ENCODE measurements at regions not wholly inside any gene's neighbourhood (a gene's known extent, or its start where the extent isn't known, plus 50 kb on each side); places are given as distances from the start of the nearest gene placed in this dataset.

DNA sequence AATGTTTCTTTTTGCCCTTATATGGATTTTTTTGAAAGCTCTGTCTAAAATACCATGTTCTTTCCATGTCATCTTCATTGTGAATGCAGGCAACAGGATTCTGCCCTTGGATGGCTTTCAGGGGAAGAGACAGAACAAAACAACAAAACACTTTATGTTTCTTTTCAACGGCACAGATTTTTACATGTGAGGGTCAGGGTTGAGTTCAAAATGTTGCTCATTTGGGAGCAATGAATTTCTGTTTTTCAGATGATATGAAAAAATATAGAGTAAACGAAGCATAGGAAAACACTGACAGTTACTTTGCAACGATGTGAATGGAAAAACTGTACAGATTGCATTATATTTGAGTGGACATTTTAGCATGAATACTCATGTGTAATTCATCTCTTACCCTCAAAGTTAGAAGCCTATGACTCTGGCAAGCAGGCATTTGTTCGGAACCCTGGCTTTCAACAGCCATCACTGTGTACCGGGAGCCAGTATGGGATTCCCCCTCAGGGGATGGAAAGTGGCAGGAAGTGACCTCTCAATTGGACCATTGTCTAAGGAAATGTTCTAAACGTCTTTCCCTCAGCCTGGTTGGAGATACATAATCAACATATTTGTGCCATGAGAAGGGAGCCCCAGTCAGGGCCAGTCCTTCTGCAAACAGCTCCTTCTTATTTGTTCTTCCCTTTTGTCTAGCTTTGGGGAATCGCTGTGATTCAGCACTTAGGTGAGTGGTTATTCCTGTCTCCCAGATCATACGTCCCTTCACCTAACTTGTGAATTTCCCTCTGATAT is 153.9 kb upstream of the MEF2C start:
- no peak for DNase-seq (ENCODE audit: low read depth in 2 of 2)

DNA sequence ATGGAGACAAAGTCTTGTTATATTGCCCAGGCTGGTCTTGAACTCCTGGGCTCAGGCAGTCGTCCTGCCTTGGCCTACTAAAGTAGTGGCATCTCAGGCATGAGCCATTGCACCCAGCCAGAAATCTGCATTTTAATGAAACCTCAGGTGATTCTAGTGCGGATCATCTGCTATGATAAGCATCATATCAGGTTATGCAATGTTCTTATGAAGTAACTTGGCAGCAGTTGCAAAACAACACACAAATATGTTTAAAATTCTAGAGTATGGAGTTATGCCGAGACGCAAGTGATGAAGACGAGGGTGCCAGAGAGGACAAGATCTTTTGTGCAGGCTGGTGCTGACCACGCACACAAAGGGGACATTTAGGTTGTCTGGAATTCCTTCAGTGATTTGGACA is 153.2 kb upstream of the MEF2C start:
- DNase-seq (ENCODE audit: low read depth in 2 of 2) = no peak

DNA sequence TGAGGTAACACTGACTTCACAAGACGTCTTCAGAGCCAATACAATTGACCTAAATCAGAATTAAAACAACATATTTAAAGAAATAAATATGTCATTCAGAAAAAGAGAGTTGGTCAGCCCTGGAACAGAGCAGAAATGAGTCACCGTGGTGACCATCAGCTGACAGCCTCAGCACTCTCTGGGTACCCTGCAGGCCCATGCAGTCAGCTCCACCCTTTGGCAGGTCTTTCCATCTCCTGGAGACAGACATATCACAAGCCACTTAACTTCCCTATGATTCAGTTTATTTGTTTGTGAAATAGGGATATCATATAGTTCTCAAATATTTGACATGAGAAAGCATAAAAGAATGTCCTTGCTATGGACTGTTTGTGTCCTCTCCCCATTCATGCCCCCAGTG is 151.6 kb upstream of the MEF2C start:
- no peak for DNase-seq (ENCODE audit: low read depth in 2 of 2)

DNA sequence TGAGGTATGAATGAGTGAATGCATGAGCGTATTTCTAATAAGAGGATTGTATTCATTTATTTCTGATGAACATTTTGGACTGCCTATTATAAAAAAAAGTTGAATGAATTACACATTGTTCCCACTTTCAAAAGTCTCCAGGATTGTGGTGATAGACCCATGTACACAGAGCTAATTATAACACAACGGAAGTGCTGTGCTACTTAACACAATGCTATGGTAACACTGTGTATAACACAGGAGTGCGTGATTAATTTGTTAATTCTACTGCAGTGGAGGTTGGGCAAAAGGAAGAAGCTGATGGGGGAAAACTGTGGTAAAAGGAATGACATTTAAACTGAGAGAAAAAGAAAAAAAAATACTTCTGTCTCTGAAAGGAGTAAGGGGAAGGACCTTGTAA is 147.8 kb upstream of the MEF2C start:
- no peak for DNase-seq (ENCODE audit: low read depth in 2 of 2)

DNA sequence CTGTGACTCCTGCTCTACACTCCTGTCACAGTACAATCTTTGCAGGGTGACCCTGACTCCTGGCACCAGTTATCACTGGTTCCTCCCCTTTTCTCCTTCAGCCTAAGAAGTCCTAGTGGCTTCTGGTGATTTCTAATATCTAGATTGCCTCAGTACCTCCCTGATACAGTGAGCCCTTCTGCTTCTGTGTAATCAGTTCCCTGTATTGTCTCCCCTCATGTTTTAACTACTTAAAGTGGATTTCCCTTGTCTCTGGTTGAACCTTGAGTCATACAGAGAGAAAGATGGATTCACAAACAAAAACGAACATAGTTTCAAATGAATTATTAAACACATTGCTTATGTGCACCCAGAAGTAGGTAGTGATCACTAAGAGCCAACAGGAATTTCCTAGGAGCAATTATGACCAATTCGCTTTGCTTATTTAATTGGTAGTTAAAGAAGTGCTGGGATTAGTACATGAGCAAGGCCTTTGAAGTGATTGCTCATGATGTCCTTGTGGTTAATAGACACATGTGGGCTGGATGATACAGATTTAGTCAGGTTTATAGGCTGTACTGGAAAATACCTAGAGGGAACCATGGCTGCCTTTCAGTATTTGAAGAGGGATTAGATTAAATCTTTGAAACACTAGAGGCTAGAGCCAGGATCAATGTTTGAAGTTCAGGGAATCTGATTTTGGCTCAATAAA is 145.8 kb upstream of the MEF2C start:
- no peak for DNase-seq (ENCODE audit: low read depth in 2 of 2)

DNA sequence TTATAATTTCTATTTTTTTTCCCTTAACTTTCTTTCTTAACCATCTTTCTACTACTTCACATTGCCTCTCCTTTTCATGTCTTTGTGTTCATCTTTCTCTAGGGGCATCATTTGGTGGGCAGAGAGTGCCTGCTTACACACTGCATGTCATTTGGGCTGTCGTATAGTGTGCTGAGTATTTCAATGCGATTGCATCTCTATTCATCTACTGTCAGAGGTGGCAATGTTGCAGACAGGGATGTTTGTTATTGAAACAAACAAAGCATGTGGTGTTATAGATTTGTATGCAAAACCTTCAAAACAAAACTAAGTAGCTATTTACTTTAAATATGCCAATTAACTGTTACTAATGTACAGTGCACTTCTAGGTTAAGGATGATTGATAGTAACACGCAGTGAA is 141.1 kb upstream of the MEF2C start:
- no peak for DNase-seq (ENCODE audit: low read depth in 2 of 2)

DNA sequence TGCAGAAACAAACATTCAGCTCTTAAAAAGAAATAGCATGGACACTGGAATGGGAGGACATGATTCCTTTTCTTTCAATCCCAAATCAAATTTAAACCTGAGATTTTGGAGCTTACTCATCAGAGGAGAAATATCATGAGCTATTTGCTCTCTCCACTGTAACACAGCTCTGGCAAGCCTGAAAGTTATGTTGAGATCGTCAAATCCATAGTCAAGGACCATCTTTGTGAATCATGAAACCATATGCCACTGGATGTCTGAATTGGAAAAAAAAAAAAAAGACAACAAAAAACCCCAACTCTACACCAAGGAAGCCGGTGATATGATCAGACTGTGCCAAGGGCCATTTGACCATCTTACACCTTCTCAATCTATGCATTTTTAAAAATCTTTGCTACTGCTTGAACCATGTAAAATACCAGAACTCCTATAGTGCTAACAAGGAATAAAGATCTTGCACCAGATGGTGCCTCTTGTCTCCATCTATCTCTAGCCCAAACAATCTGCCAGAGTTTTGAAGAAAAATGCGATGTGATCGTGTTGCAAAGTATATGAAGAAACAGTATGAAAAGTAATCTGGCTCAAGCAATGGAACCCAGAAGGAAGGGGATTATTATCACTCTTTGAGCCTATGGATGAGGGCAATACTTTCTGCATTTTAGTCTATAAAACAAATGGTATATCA is 138.1 kb upstream of the MEF2C start:
- no peak for DNase-seq (ENCODE audit: low read depth in 2 of 2)

DNA sequence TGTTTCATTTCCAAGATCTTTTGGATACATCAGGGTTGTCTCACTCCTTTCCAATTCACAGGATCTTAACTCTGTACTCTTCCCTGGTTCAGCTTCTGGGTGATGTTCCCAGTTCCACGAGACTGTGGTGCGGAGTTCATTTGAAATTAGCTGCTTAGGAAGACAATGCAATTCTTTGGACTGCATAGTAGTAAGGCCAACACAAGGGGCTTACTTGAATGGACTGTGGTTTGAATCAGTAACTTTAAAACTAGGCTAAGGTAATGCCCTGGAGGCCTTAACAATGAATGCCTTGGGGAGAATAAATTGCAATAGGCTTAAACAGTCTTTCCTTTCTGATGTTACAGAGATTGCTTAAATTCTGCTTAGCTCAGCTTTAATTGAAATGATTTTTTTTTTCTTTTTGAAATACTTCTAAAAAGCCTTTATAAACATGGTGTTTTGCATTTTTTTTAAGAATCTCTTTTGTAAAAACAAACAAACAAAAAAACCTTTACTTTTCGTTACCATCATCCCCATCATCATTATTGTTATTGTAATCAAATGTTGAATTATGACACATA is 133.8 kb upstream of the MEF2C start:
- DNase-seq (ENCODE audit: low read depth in 2 of 2) = no peak

DNA sequence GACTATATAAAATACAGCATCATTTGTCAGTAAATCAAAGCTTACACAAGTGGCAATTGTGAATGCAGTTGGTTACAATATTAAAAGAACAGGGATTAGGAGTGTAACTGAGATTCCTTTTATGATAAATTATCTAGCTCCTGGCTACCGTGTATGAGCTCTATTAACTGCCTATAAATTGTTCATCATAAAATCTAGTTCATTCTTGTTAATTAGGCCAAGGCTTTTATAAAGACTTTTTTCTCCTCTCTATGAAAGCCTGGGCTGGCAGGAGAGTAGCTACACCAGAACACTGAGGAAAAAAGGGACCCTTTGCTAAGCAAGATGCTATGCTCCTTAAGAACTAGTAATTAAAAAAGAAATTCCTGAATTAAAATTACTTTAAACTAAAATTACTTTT is 132.4 kb upstream of the MEF2C start:
- no peak for DNase-seq (ENCODE audit: low read depth in 2 of 2)

DNA sequence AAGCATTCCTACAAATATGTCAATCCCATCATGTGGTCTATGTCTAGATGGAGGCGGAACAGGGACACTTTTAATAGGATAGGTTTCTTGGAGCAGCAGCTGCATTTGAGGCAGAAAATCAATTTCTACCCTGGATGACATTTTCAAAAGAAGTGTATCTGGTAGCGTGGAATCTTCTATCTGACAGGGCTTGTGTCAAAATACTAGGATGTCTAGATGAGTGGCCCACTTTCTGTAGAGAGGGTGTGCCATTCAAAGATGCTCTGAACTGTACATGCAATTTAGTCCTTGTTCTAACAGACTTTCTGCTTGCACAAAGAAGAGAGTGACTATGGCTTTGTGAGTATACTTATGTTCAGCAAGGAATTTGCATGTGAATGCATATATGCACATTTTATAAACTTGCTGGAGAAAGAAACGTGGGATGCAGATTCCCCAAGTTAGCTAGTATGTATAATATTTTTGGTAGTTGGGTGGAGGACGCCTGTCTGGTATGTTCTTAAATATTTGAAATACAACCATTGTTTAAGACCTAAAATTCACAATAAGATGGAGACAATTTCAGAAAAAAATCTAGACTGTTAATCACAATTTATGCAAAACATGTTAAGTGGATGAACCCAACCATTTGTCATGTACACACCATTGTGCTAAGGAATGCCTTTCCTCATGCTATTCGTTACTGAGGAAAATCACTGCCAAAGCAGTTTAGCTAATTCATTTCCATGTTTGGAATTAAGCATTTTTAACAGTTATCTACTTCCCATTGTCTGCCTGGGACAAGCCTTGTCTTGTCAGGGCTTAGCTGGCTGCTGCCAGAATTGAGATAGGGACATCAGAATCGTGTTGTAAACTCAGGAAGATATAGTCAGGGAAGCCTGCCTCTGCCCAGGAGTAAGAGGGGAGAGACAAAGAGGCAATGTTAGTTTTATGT is 129.1 kb upstream of the MEF2C start:
- no peak for DNase-seq (ENCODE audit: low read depth in 2 of 2)

DNA sequence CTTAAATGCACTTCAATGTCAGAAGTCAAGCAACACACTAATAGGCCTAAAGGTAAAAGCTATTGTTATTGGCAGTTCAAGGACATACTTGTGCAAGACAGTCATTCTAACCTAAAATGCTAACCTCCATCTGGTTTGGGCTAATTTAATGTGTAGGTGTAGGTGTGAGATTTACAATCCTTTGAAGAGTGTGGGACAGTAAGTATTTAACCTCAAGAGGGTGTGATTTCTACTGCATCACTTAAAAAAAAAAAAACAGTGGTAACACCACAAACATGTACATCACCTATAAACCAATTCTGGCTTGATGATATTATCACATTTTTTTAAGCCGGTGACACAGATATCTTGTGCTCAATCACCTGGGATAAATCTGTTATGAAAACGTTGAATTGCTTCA is 127.5 kb upstream of the MEF2C start:
- DNase-seq (ENCODE audit: low read depth in 2 of 2) = no peak

DNA sequence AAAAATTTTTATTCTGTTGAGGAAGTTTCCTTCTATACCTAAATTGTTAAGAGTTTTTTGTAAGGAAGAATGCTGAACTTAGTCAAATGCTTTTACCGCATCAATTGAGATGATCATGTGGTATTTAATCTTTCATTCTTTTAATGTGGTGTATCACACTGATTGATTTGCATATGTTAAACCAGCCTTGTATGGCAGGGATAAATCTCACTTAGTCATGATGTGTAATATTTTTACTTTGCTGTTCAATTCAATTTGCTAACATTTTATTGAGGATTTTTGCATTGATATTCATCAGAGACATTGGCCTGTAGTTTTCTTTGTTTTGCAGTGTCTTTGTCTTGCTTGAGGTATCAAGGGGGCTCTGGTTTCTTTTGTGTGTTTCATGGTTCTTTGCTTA is 125.3 kb upstream of the MEF2C start:
- DNase-seq (ENCODE audit: low read depth in 2 of 2) = no peak

DNA sequence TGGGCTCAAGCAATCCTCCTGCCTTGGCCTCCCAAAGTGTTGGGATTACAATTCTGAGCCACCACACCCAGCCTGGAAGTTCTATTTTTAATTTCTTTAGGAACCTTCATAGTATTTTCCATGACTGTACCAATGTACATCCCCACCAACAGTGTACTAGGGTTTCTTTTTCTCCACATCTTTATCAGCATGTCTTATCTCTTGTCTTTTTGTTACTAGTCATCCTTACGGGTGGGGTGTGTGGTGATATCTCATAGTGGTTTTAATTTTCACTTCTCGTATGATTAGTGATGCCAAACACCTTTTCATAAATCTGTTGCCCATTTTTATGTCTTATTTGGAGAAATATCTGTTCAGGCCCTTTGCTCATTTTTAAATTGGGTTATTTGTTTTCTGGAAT is 123.0 kb upstream of the MEF2C start:
- DNase-seq (ENCODE audit: low read depth in 2 of 2) = no peak

DNA sequence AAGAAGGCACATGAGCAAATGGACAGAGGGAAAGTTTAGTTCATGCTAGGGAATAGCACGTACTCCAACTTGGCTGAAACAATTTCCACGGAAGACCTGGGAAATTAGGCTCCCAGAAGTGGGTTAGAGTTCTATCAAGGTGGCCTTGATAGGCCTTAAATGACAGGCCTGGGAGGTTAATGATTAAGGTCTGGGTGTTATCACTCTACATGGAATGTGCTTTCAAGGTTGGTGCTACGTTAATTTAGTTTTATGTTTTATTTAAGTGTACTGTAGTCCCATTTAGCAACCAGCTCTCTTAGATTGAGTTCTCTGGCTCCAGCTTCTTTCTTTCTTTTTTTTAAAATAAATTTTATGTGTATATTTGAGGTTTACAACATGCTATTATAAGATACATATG is 121.4 kb upstream of the MEF2C start:
- no peak for DNase-seq (ENCODE audit: low read depth in 2 of 2)

DNA sequence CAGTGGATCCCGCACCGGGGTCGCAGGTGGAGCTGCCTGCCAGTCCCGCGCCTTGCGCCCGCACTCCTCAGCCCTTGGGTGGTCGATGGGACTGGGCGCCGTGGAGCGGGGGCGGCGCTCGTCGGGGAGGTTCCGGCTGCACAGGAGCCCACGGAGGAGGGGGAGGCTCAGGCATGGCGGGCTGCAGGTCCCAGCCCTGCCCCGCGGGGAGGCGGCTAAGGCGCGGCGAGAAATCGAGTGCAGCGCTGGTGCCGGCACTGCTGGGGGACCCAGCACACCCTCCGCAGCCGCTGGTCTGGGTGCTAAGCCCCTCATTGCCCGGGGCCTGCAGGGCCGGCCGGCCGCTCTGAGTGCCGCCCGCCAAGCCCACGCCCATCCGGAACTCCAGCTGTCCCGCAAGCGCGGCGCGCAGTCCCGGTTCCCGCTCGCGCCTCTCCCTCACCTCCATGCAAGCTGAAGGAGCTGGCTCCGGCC is 120.6 kb upstream of the MEF2C start:
- no peak for DNase-seq (ENCODE audit: low read depth in 2 of 2)

DNA sequence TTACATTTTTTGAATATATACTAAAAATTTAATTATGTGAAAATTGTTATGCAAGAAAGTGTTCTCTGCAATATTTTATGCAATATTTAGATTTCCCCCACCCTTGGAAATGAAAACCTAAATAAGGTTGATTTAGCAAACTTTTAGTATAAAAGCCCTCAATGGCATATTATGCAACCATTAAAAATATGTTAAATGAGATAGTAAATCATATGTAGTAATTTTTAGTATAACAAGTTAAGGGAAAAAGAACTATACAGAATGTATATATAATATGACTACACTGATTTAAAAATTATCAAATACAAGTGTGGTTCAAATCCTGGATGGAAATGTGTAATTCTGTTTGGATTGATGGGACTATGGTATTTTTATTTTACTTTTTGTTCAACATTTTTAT is 116.9 kb upstream of the MEF2C start:
- no peak for DNase-seq (ENCODE audit: low read depth in 2 of 2)

DNA sequence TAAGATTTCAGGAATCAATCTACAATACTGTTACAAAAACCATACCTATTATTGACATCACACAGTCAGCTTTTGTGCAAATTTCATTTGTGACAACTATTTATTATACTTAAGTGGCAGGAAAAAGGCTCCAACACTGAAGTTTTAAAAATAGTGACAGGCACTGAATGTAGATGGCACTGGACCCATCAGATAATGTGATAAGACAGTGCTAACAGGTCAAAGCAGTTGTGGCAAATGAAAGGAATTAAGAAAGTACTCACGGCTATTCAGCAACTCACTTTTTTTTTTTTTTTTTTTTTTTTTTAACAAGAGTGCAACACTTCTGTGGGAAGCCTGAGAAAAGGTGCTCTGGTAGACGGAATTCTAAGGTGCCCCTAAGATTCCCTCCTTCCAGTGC is 115.0 kb upstream of the MEF2C start:
- DNase-seq (ENCODE audit: low read depth in 2 of 2) = no peak

DNA sequence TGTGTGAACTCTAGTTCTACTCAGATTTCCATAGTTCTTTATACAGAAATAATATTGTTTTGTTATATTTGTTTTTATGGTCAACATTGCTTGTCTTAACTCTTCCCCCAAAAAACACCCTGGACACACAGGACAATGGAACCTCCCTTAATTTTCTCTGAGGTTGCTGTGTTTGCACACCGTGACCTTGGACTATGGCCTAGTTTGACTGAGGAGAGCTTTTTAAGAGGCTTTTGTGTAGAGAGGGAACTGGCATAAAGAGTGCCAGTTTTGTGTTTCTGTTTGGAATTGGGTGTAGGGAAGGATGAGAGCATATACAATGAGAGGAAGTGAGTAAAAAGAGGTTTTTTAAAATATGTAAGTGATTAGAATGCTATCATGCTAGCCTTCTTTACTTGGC is 101.1 kb upstream of the MEF2C start:
- no peak for DNase-seq (ENCODE audit: low read depth in 2 of 2)

DNA sequence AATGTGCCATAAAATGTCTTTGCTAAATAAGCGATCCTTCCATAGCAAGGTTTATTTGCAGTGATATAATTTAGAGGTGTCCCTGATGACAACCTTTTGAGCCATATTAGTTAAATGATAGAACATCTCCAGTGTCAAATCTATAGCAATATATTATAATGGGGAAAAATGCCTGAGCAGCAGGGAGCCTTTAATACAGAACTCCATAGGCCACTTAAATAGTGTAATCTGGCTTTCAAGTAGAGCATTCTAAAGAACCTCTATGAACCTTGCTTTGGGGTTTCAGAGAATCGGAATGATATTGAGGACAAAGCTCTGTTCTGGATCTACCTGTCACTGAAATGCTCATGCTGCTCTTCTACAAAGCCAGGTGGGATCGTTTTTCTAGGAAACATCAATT is 96.7 kb upstream of the MEF2C start:
- DNase-seq (ENCODE audit: low read depth in 2 of 2) = no peak

DNA sequence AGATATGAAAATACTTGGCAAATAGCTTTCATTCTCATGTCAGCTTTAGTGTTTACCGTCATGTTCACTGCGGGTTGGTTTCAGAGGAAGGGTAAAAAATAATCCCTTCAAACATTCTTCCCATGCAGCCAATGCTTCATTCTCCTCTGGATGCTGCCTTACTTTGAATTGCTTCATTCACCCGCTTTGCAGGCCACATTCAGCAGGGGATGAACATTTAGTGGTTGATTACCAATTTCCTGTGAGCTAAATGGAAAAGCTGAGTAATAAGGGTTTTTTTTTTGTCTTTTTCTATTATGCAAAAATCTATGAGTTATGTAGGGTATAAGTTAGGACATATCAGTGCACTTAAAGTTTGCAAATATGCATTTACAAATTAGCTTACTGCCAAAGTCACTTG is 96.3 kb upstream of the MEF2C start:
- DNase-seq (ENCODE audit: low read depth in 2 of 2) = no peak

DNA sequence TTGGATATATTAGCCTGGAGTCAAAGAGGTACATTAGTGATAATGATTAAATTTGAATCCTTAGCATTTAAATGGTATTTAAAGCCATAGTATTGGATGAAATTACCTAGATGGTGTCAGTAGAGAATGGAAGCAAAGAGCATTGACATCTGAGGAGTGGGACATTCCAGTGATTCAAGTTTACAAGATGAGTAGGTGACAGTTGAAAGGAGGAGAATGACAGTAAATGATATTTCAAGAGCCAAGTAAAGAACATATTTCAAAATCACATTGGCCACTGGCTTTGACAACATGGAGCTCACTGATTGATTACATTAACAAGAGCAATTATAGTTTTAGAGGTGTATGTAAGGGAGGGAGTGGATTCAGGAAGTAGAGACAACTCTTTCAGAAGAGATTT is 93.9 kb upstream of the MEF2C start:
- no peak for DNase-seq (ENCODE audit: low read depth in 2 of 2)

All from activated CD8-positive, alpha-beta memory T cell treated with anti-CD3 and anti-CD28 coated beads for 4 hours (primary cell).